GM18867 (cell line): ENCODE measurements at regions not wholly inside any gene's neighbourhood (a gene's known extent, or its start where the extent isn't known, plus 50 kb on each side); places are given as distances from the start of the nearest gene placed in this dataset.
A peak's percentile ranks its signal among the peaks of the same experiment; 100 is the strongest.

Experiments
- ATAC-seq: cut with Tn5 transposase; IDR thresholded peaks from one replicate; pipeline ENCODE4 v1.9.1; 2021; ENCODE audit warnings: mild to moderate bottlenecking, moderate library complexity; ENCODE audit not compliant: unreplicated experiment

DNA sequence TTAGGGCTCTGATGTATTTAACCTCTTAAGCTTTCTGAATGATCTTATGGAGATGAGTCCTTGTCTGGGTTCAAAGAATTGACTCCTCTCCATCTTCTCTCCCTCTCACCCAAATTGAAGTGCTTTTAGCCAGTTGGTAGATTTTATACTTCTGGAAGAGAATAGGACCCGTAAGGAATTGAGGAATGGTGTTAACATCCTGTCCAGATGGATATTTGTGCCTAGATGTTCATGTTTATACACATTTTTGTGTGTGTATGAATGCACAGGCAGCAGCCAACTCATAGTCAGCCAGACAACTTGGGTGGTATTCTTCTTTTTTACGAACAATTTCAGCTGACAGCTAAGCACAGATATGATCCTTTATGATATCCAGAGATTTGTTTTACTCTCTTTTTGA is 449.6 kb upstream of the RGS6 start:
- no peak for ATAC-seq

- ATAC-seq: no peak
Observed at GRCh38 chr14:71483154-71483553, 449.1 kb upstream of the RGS6 start.

GRCh38 chr14:71485833-71486232 is 446.4 kb upstream of the RGS6 start:
- no peak for ATAC-seq

DNA sequence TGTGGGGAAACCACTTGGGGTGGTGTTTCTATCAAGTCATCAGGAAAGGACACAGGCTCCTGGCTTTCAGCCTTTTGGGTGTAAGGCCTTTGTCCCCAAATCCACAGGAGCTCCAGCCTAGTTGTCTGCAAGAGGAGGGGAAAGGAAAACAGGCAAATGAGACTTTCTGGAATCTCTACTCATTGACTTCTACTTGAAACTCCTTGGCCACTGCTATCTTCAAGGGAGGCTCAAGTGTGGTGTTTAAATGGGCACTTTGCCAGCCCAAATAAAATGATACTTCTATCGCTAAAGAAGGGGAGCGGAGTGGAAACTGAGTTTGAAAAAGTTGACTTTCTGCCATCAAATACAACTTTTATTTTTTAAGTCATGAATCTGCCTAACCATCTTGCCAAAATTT is 445.9 kb upstream of the RGS6 start:
- no peak for ATAC-seq

DNA sequence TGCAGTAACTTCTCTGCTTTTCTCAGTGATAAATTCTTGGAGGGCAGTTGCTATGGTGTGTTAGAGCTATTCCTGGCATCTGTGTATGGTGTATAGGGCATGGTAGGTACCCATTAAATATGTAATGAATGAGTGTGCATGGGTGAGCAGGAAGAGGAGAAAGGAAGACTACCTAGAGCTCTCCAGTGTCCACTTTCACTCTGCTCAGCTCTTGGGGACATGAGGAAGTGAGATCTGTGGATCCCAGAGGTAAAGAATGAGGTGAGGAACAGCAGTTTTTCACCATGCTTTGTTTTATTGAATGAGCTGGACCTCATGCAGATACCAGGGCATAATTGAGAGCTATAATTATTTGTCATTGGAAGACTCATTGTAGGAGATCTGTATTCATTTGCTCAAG is 444.8 kb upstream of the RGS6 start:
- ATAC-seq: no peak

- ATAC-seq: no peak
Observed at GRCh38 chr14:71487941-71488340, 444.3 kb upstream of the RGS6 start.

DNA sequence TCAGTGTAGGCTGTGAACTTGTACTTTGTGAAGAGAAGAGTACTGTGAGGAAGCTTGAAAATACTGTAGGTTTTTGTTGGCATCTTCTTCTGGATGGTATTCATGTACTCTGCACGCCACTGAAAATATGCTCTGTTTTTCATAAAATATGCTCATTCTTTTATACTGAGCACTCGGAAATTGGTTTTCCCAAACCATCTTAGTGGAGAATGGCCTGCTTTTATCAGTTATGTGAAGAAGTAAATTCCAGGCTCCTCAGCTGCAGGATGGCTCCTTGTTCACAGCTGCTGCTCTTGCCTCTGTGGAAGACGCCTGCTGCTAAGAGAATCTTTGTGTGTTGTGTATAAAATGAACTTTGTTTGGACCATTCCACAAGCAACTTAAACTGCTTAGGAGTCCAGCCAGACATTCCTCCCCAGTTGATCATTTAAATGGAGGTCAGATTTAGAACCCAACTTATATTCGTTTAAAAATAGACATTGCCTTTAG is 443.5 kb upstream of the RGS6 start:
- ATAC-seq: no peak

GRCh38 chr14:71489742-71490141 is 442.5 kb upstream of the RGS6 start:
- ATAC-seq: no peak

DNA sequence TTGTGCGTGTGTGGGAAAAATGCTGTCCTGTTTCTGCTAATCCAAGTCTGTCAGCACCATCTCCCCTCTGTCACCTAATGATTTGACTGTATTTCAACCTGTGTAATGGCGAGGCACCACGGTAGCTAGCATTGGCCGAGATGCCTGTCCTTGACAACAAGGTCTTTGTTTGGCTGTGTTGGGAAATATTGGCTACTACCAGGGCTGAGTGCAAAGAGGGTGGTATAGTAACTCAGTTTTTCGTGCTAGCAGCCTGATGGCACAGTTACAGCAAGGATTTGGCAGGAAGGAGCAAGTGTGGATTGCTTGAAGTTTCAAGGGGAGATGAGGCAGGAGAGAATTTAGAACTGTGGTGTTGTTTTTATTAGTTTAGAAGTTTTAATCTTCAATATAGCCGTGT is 440.3 kb upstream of the RGS6 start:
- no peak for ATAC-seq

- no peak for ATAC-seq
Observed at GRCh38 chr14:71492346-71492745, 439.9 kb upstream of the RGS6 start.

- peak; percentile 87 for ATAC-seq
Observed at GRCh38 chr14:71497645-71498086, 434.6 kb upstream of the RGS6 start.

DNA sequence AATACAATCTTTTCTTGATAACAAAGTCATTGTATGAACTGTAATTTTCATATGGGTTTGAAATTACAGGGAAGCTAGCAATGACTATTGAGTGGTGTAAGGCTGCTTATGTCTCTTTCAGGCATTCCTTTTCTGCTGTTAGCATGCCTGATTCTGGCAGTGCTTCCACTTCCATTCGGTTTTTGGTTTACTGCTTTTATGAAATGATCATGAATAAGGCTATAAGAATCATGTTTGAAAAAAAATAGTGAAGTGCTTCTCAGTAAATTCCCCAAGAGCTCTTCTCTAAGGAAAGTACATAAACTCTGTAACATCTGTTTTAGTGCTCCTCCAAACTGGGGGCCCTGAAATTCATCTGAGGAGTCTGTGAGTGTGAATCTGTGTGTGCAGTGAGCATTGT is 434.0 kb upstream of the RGS6 start:
- peak; percentile 16 for ATAC-seq

GRCh38 chr14:71499018-71499417 is 433.2 kb upstream of the RGS6 start:
- ATAC-seq: no peak

DNA sequence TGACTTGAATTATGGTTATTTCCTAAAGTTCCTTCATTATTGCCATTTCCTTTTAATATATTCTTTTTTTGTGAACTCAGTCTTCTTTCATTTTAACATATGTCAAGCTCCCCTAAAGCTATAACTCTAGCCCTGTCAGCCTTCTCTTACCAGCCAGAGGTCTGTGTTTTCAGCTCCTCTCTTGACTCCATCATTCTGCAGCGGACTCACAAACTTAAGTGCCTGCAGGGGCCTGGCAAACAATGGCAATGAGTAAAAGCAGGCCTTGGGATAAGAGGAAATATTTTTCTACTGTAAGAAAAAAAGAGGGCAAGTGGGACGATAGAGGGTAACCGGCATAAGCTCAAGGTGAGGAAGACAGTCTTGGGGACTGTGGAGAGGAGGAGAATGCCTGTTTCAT is 424.5 kb upstream of the RGS6 start:
- ATAC-seq: no peak

DNA sequence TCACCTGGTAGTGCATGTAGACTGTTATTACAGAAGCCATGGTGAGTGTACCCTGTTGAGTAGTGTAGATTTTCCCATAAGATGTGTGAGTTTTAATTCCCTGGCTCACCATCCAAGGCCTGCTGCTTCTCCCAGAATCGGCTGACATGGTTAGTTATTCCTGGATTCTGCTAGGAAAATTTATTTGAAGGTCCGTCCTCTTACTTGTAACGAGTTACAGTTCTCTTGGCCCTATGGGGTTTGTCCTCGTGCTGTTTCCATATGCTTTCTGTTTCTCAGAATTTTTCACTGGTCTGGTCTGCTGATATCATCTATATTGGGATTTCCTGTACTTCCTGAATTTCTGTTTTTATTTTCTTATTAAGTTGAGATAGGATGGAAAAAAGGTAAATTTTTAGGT is 423.3 kb upstream of the RGS6 start:
- no peak for ATAC-seq

DNA sequence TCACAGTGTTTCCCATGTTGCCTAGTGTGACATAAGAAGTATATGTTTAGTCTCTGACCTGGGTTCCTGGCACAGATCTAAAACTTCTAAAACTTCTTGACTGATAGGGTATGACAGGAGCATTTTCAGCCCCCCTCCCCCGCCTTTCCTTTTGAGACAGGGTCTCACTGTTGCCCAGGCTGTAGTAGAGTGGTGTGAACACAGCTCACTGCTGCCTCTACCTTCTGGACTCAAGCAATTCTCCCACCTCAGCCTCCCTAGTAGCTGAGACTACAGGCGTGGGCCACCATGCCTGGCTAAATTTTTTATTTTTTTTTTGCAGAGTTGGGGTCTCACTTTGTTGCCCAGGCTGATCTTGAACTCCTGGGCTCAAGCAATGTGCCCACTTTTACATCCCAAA is 421.1 kb upstream of the RGS6 start:
- no peak for ATAC-seq

- ATAC-seq: no peak
Observed at GRCh38 chr14:71514941-71515919, 417.0 kb upstream of the RGS6 start.

- ATAC-seq: no peak
Observed at GRCh38 chr14:71521238-71522135, 410.7 kb upstream of the RGS6 start.

DNA sequence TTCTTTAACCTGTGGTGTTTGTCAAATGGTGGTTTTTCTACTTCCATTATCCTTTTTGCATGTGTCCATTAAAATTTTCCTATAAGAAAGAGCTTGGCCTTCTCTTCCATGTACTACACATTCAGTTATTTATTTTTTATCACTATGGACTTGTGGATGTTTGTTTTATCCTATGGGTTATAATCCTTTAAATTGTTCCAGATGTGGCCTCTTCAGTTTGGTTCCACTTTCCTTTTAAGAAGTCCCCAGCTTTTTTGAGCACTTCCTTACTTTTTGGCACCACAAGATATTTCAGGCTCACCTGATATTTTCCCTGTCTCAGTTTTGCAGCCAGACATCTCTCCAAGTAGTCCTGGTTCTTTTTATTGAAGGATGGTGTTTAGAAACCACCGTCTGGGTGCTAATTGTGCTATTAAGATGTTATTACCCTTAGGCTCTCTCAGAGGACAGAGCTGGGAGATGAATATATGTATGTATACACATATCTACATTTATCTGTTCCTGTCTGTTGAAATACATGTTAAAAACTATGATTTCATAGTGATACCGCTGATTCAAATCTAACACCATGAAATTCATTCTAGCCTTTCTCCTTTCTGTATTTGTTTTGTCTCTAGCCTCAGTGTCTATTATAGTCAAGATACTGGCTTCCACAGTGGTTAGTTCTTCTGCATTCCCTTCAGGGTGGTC is 408.5 kb upstream of the RGS6 start:
- peak; percentile 74 for ATAC-seq

DNA sequence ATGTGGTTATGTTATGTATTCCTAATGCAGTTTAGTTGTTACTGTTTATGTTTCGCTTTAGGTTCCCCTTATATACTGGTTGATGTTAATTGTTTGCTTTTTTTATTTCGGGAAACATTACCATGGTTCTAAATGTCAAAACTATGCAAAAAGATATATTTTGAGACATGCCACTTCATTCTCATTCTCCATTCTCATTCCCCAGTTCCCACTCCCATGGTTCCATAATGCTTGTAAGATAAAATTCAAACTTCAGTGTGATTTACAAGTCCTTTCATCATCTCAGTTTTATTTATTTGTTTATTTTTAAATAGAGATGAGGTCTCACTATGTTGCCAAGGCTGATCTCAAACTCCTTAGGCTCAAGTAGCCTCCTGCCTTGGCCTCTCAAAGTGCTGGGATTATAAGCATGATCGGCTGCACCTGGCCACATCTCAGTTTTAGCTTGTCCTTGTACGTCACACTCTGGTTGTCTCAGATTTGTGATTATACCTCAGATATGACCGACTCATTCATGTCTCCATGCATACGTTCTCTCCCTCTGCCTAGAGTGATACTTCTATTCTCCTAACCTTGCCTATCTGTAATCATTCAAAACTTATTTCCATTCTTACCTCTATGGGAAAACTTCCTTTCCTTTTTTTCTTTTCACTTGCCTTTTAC is 407.8 kb upstream of the RGS6 start:
- ATAC-seq: peak; percentile 36
